HCEC 1CT (cell line): ENCODE measurements at regions not wholly inside any gene's neighbourhood (a gene's known extent, or its start where the extent isn't known, plus 50 kb on each side); places are given as distances from the start of the nearest gene placed in this dataset.
"Not testable (repeated sequence)": the region's sequence is repeated elsewhere in the genome, so short reads cannot be mapped to it uniquely, and the experiment has no call there.

Source experiments
- DNase-seq: peaks from one replicate; pipeline ENCODE4 v3.0.0-alpha.2; 2017

- DNase-seq = no peak
Measured at GRCh38 chr12:83896416-83896815, 1016.2 kb downstream of the SLC6A15 start.

- peak; percentile 14 for DNase-seq
Measured at GRCh38 chr12:83893101-83893500, 1019.5 kb downstream of the SLC6A15 start.

GRCh38 chr12:83889745-83890144 is 1022.9 kb downstream of the SLC6A15 start:
- DNase-seq = no peak

- DNase-seq = no peak
Measured at GRCh38 chr12:83886479-83886878, 1026.1 kb downstream of the SLC6A15 start.

- DNase-seq = not testable (repeated sequence)
Measured at GRCh38 chr12:83870921-83871599, 1041.5 kb downstream of the SLC6A15 start.

- DNase-seq = no peak
Measured at GRCh38 chr12:83866477-83866876, 1046.1 kb downstream of the SLC6A15 start.

GRCh38 chr12:83865431-83865830 is 1047.2 kb downstream of the SLC6A15 start:
- no peak for DNase-seq

- DNase-seq = no peak
Measured at GRCh38 chr12:83864054-83864453, 1048.5 kb downstream of the SLC6A15 start.

GRCh38 chr12:83859021-83859420 is 1053.6 kb downstream of the SLC6A15 start:
- no peak for DNase-seq

GRCh38 chr12:83856803-83857202 is 1055.8 kb downstream of the SLC6A15 start:
- DNase-seq = no peak

GRCh38 chr12:83850531-83850930 is 1062.1 kb downstream of the SLC6A15 start:
- peak; percentile 17 for DNase-seq

GRCh38 chr12:83848702-83849101 is 1063.9 kb downstream of the SLC6A15 start:
- no peak for DNase-seq

GRCh38 chr12:83843541-83843940 is 1069.1 kb downstream of the SLC6A15 start:
- no peak for DNase-seq

GRCh38 chr12:83841620-83842019 is 1071.0 kb downstream of the SLC6A15 start:
- DNase-seq = peak; percentile 13

- no peak for DNase-seq
Measured at GRCh38 chr12:83827860-83828259, 1084.7 kb downstream of the SLC6A15 start.

- DNase-seq = no peak
Measured at GRCh38 chr12:83827193-83827592, 1085.4 kb downstream of the SLC6A15 start.

GRCh38 chr12:83826112-83826511 is 1086.5 kb downstream of the SLC6A15 start:
- peak; percentile 17 for DNase-seq

GRCh38 chr12:83823386-83824045 is 1089.1 kb downstream of the SLC6A15 start:
- DNase-seq = peak; percentile 9

- no peak for DNase-seq
Measured at GRCh38 chr12:83821967-83822366, 1090.6 kb downstream of the SLC6A15 start.

- peak; percentile 24 for DNase-seq
Measured at GRCh38 chr12:83818881-83819280, 1093.7 kb downstream of the SLC6A15 start.

GRCh38 chr12:83817730-83818129 is 1094.9 kb downstream of the SLC6A15 start:
- no peak for DNase-seq

- DNase-seq = no peak
Measured at GRCh38 chr12:83808591-83808990, 1104.0 kb downstream of the SLC6A15 start.

GRCh38 chr12:83807871-83808270 is 1104.7 kb downstream of the SLC6A15 start:
- DNase-seq = no peak

- no peak for DNase-seq
Measured at GRCh38 chr12:83805873-83806272, 1106.7 kb downstream of the SLC6A15 start.
